ENCODE measurements at regions not wholly inside any gene's neighbourhood (a gene's known extent, or its start where the extent isn't known, plus 50 kb on each side); places are given as distances from the start of the nearest gene placed in this dataset.

DNA sequence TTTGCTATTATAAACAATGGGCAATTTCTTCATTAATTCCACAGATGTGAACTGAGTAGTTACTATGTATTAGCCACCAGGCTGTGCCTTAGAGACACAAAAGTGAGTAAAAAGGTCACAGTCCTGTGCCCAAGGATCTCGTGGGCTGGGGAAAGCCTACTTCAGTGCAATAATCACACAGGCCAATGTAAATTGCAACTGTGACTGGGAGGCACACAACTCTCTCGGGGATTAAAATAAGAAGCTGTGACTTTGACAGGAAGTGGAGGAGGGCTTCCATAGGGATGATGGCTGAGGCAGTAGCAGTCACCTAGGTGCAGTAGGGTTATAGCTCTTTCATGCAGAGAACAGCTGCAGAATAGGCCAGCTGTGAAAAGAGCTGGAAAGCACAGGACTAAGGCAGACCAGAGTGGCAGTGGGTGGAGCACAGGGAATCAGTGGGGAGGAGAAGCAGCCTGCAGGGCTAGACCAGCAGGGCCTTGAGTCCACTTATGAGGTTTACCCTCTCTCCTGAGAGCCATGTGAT is 121.9 kb downstream of the MAB21L3 start:
- DNase-seq: peak; percentile 77 to 80

- peak in 1 of 2 experiments; percentile 28 for DNase-seq
Measured at GRCh38 chr1:116234429-116234828, 123.2 kb downstream of the MAB21L3 start.

GRCh38 chr1:116239916-116240315 is 128.7 kb downstream of the MAB21L3 start:
- DNase-seq: no peak

DNA sequence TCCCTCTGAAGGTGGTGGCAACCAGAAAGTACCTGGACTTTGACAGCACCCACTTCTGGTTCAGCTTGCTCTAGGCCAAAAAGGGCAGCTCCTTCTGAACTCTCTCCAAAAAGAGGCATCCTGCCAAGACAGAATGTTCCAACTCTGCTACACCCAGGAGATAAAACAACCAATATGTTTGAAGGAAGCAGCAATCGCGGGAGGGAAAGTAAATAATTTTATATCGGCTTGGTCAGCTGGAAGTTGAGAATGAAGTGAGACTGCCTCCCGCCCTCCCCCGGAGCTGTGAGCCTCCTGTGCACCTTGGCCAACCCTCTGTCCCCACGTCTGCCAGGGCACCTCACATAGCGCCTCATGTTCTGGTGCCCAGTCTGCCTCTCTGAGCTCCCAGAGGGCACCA is 130.3 kb upstream of the ATP1A1 start:
- no peak for DNase-seq

GRCh38 chr1:116243333-116244054 is 129.6 kb upstream of the ATP1A1 start:
- no peak for DNase-seq

- no peak for DNase-seq
Measured at GRCh38 chr1:116246174-116246573, 126.9 kb upstream of the ATP1A1 start.

DNA sequence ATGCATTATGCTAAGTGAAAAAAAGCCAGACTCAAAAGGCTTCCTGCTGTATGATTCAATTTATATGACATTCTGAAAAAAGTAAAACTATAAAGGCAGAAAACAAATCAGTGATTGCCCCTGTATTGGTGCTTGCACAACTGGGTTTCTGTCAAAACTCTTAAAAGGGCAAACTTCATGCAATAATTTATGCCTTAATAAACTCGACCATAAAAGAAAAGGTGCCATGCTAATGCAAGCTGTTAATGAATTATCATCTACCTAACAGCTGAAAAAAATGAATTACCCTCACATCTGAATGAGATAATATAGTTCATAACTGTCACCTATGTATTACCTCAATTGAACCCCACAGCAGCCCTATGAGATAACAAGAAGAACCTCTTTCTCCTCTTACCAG is 120.8 kb upstream of the ATP1A1 start:
- no peak for DNase-seq

DNA sequence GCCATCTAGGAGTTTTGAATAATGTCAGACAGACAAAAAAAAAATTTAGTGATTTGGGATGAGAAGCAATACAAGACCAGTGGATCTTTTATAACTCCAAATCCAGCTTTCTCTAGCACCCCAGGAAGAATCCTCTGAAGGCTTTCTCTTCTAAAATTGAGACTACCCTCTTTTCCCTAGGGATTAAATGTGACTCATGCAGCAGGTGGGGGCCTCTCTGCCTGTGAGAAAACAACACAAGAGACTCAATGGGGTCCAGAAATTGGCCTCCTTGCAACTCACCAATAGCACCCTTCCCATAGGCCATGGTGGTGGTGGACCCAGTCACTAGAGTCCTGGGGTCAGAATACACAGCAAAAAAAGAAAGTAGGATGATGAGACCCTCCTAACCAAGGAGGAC is 120.3 kb upstream of the ATP1A1 start:
- DNase-seq: no peak

DNA sequence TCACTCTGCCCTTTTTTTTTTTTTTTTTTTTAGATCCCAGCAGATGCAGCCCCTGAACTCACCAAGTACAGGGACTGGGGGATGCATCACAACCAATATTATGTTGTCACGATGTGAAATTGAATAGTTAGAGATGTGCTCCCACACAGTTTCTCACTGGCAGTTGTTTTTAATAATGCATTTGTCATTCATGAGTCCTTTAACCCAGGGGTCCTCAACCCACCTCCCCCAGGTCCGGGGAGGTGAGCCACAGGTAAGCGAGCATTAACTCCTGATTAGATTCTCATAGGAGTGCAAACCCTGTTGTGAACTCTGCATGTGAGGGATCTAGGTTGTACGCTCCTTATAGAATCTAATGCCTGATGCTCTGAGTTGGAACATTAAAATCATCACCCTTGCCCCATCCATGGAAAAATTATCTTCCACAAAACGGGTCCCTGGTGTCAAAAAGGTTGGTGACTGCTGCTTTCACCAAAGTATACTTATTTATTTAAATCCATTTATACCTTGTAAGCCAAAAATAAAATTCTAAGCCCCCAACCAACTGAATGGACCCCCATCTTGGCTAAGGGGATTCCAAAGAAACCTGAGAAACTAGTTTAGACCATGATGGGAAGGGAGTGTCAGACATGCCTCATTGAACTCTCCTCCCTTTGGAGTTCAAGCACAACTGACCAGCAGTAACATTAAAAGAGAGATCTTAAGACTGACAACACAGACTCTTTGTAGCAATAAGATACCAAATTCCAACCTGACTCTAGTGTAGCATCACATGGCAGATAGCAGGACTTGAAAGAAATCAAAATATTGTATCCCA is 119.3 kb upstream of the ATP1A1 start:
- no peak for DNase-seq

GRCh38 chr1:116254776-116255175 is 118.3 kb upstream of the ATP1A1 start:
- DNase-seq: no peak

DNA sequence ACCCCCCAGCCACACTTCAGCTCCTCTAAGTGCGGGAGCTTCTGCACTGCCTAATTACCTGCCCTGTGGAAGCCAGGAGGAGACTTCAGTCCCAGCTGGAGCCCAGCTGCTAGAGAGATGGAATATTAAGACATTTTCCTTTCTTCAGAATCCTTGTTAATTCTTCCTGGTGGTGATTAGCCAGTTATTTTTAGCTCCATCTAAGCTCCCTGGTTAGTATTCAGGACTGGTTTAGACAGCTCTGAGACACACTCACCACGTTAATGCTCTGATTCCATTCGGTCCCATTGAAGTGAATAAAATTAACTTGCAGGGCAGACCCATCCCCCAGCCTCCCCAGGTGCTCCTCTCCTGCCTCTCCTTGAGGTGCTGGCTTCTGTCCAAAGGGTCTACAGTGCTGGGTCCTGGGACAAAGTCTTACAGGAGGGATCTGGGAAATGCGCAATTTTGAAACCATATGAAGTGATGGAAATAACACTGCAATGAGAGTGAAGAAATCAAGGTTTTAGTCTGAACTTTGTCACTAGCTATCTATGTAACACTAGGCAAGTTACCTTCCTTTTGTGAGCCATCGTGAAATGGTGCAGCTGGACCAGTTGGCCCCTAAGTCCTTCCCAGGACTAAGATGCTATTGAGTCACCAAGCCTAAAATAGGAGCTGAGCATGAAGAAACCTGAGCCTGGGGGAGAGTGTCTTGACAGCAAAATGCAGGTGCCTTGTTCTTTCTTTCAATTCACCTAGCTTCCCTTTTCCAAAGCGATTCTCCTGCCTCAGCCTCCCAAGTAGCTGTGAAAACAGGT is 117.4 kb upstream of the ATP1A1 start:
- no peak for DNase-seq

DNA sequence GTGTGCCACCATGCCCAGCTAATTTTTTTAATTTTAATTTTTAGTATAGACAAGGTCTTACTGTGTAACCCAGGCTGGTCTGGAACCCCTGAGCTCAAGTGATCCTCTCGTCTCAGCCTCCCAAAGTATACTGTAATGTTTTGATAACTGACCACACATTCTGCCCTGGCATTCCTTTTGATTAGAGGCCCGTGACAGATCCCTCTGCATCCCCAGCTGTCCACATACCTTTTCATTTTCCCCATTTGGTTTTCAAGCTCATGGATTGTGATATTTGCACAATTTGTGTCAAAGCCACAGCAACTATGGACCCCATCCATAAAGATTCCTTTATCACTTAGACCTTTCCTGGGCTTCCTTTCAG is 116.8 kb upstream of the ATP1A1 start:
- DNase-seq: no peak

GRCh38 chr1:116256875-116257274 is 116.2 kb upstream of the ATP1A1 start:
- peak in 1 of 2 experiments; percentile 66 for DNase-seq

GRCh38 chr1:116257341-116257767 is 115.7 kb upstream of the ATP1A1 start:
- DNase-seq: peak; percentile 44 to 71

DNA sequence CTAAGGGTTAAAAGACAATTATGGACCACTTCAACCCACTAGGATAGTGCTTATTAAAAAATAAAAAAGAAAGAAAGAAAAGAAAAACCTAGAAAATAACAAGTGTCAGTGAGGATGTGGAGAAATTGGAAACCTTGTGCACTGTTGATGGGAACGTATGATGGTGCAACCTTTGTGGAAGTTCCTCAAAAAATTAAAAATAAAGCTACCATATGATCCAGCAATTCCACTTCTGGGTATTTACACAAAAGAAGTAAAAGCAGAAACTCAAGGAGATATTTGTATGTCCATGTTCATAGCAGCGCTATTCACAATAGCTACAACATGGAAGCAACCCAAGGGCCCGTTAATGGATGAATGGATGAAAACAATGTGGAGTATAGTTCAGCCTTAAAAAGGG is 115.2 kb upstream of the ATP1A1 start:
- DNase-seq: no peak

GRCh38 chr1:116258668-116259419 is 114.2 kb upstream of the ATP1A1 start:
- DNase-seq: no peak

DNA sequence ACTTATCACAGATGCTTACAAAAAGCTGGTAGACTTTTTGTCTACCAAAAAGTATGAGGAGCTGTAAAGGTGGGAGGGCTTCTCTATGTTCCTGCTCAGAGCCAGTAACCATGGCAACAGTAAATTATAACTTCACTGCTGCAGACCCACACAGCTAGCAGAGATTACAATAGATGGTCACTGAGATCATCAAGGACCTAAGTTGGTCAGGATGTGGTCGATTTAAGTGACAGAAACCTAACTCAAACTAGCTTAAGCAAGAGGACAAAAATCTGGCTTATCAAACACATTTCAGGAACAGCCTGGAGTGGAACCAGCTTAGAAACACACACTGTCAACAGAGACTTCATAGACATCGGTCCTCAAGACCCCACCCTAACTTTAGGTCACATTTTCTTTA is 113.4 kb upstream of the ATP1A1 start:
- DNase-seq: no peak

DNA sequence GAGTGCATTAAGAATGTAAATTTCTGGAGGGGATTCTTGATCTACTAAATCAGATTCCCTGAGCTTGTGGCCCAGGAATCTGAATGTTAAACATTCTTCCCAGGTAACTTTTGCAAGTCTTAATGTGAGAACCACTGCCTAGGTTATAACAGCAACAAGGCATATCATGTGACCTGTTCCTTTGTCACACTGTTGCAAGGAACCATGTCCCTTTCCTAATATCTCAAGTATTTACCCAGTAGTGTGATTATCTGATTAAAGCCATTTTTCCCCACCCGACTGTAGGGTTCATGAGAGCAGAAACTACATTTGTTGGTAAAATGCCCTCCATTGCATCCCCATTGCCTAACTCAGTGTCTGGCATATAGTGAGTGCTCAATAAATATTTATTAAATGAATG is 112.9 kb upstream of the ATP1A1 start:
- no peak for DNase-seq

- no peak for DNase-seq
Measured at GRCh38 chr1:116260621-116261020, 112.4 kb upstream of the ATP1A1 start.

DNA sequence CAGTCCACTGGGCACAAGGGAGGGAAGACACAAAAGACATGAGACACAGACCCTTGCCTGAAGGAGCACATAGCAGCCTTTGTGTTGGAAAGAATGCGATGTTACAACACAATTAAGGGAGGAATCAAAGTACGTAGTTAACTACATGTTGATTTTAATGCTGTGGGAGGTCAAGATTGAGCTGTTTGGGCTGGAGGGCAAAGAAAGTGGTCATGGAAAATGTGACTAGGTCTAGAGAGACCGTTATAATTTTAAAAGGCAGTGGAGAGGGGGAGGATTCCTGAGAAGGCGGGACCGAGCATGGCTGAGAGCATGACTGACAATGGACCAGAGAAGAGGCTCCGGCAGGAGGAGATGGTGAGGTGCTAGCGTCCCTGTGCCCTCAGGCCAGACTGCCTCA is 111.8 kb upstream of the ATP1A1 start:
- no peak for DNase-seq

DNA sequence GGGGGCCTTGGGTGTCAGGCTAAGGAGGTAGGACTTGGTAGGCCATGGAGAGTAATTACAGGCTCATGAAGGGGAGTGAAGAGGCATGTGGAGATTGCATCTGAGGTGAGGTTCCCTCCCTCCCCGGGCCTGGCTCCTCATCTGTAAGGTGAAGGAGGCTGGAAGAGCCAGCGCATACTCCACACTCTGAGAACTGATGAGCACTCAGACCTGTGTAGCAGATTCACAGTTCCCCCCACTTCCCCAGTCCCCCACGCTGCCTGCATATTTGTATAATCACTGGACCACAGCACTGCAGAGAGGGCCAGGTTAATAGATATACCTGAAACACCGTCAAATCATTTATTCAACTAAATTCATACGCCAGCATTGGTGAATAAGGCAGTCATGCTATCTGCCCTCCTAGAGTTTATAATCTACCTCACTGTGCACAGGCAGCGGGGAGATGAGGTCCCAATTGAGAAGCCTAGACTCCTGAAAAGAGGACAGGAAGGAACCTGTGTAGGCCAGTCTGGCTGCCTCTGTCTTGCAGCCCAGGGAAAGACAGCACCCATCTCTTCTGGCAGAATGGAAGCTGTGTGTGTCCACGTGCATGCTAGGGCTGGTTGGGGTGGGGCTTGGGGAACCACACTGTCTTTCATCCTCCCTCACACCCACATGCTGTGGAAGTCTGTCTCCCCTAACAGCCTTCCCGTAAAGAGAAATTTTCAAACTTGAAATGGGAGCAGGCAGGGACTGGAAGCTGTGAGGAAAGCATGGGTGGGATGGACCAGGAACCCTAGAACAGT is 110.6 kb upstream of the ATP1A1 start:
- peak; percentile 77 to 85 for DNase-seq

- no peak for DNase-seq
Measured at GRCh38 chr1:116262995-116263385, 110.1 kb upstream of the ATP1A1 start.

Measured in NCI-H526 (cell line).